ENCODE measurements at regions not wholly inside any gene's neighbourhood (a gene's known extent, or its start where the extent isn't known, plus 50 kb on each side); places are given as distances from the start of the nearest gene placed in this dataset.

DNA sequence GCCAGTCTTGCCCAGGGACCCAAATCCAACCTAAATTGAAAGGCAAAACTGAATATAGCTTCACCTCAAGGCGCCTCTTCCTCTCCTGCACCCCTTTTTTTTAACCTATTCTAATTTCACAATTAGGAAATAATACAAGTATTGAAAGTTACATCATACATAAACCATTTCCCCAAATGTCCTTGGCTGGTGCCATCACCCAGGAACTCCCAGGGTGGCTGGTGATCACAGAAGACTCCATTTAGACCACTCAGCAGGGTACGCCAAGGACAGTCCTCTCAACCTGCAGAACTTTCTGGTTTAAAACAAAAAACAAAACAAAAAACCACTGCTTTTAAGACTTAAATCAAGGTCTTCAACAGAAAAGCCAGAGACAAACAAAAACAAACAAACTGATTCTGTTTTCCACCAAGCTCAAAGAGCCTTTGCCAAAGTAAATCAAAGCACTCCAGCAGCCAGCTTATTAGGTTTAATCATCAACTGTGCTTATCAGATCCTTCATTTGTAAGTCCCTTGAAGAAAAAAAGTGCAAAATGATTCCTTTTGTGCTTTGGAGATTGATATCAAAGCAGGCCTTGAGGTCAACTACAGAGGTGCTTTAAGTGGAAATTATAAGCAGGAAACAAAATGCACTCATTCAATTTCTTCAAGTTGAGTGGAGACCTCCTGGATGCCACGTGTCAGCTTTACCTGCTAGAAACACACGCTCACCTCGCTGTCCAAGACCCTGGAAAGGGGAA is 113.0 kb downstream of the ETS2 start:
- intact Hi-C loops (cut with DNase I) = no loop called here
- no peak for TF ChIP-seq POLR2AphosphoS5 (IDR thresholded peaks at IDR 0.05)
- no peak for TF ChIP-seq POLR2A (IDR thresholded peaks at IDR 0.05)
- no peak for TF ChIP-seq CTCF (IDR thresholded peaks at IDR 0.05)

DNA sequence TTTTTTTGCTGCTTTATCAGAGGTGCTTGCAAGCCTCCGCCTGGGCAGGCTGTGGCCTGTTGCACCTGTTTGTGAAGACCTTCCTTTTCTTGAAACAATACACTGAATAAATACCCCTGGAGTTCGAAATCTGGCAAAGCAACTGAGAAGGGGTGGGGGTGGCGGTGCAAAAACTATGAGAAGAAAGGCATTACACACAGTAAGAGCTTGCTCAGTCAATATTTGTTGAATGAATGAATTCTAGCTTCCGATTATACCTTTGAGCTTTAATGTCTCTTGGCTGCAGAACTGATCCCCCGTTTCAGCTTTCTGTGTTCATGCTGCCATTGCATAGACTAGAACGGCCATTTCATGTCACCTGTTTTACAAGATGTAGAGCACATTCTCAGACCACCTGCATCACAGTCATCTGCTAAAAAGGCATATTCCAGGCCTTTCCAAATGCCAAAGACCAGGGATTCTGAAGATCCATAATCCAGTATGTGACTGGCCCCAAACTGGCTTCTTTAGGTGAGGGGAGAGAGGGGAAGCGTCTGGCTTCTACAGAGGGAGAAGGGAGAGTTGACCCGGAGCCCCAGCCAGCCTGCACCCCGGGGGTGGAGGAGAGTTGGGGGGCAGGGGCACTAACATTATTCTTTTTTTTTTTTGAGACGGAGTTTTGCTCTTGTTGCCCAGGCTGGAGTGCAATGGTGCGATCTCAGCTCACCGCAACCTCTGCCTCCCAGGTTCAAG is 111.5 kb downstream of the ETS2 start:
- H3K4me1 ChIP-seq (replicated peaks) = no peaks in the 10 kb centered on the region
- no peak for TF ChIP-seq CTCF (IDR thresholded peaks at IDR 0.05)
- TF ChIP-seq POLR2AphosphoS5 (IDR thresholded peaks at IDR 0.05) = peak; percentile 85
- no peak for TF ChIP-seq POLR2A (IDR thresholded peaks at IDR 0.05)
- no peaks in the 10 kb centered on the region for H3K27me3 ChIP-seq (replicated peaks; ENCODE audit: insufficient read depth)
- H3K9me3 ChIP-seq = no peaks in the 10 kb centered on the region
- DNase-seq (ENCODE audit: low spot score) = peak; percentile 82
- intact Hi-C loops (cut with DNase I) = no loop called here
- H3K4me3 ChIP-seq = no peak overlapping the region
- WGBS = 57% methylated on average over 12 of the region's 12 CpGs
- H3K36me3 ChIP-seq = no peaks in the 10 kb centered on the region
- peak overlapping the region; percentile 69 to 86 for H3K27ac ChIP-seq

More for the DNA sequence above, 113.0 kb downstream of the ETS2 start:
- no peaks in the 10 kb centered on the region for H3K36me3 ChIP-seq
- 90% methylated on average over 5 of the region's 5 CpGs for WGBS
- no peaks in the 10 kb centered on the region for H3K4me1 ChIP-seq (replicated peaks)
- no peak for DNase-seq (ENCODE audit: low spot score)
- H3K27me3 ChIP-seq (replicated peaks; ENCODE audit: insufficient read depth) = no peaks in the 10 kb centered on the region
- H3K9me3 ChIP-seq = no peaks in the 10 kb centered on the region
- H3K27ac ChIP-seq = peak overlapping the region; percentile 69 to 71
- H3K4me3 ChIP-seq = no peak overlapping the region

DNA sequence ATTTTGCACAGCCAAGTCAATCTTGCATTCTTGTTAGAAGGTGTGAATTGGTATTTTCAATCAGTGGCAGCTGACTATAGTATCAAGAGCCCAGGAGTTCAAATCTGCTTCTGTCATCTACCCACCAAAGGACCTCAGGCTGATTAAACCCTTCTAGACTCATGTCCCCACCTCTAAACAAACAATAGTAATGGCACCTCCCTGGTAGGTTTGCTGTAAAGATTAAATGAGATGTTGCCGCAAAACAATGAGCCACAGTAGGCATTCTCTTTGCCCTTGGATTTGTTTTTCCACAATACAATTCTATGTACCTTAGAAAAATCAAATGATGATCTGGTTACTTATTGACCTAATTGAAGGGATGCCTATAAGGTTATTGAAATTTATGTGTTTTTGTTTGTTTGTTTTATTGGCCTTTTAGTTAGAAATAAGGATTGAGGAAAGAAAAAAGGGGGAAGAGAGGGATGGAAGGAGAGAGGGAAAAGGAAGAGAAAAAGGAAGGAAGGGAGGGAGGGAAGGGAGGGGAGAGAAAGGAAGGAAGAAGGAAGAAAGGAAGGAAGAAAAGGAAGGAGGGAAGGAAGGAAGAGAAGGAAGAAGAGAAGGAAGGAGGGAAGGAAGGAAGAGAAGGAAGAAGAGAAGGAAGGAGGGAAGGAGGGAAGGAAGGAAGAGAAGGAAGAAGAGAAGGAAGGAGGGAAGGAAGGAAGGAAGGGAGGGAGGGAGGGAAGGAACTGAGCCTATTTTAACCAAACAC is 110.7 kb downstream of the ETS2 start:
- 74% methylated on average over 1 of the region's 1 CpG for WGBS
- Histone ChIP-seq H3K27me3 (replicated peaks; ENCODE audit: insufficient read depth) (no peaks in the 10 kb centered on the region), H3K4me1 (replicated peaks) (no peaks in the 10 kb centered on the region), H3K27ac (peak overlapping the region; percentile 69 to 86), H3K36me3 (no peaks in the 10 kb centered on the region), H3K4me3 (no peak overlapping the region), H3K9me3 (no peaks in the 10 kb centered on the region)
- intact Hi-C loops (cut with DNase I) = no loop called here
- TF ChIP-seq CTCF (IDR thresholded peaks at IDR 0.05) (no peak), POLR2A (IDR thresholded peaks at IDR 0.05) (no peak), POLR2AphosphoS5 (IDR thresholded peaks at IDR 0.05) (no peak)
- DNase-seq (ENCODE audit: low spot score) = no peak

DNA sequence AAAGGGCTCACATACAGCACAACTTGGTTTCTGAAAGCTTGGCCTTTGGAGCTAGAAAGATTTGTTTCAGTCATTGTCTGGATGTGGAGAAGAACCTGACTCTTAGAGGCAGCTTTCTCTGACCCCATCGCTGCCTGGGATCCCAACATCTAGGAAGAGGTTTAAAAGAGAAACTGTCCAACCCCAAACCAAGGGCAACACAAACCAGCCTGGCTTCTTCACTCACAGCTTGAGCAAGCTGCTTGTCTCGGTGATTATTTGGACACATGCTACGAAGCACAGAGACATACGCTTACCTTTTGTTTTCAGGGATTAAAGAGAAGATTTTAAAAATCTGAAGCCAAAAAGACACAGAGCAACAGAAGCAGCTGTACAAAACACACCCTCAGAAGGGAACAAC is 109.8 kb downstream of the ETS2 start:
- intact Hi-C loops (cut with DNase I) = no loop called here
- no peaks in the 10 kb centered on the region for H3K4me1 ChIP-seq (replicated peaks)
- H3K9me3 ChIP-seq = no peaks in the 10 kb centered on the region
- 52% methylated on average over 4 of the region's 4 CpGs for WGBS
- no peaks in the 10 kb centered on the region for H3K27me3 ChIP-seq (replicated peaks; ENCODE audit: insufficient read depth)
- H3K4me3 ChIP-seq = no peak overlapping the region
- no peaks in the 10 kb centered on the region for H3K36me3 ChIP-seq
- peak overlapping the region; percentile 69 to 86 for H3K27ac ChIP-seq
- TF ChIP-seq CTCF (IDR thresholded peaks at IDR 0.05) (no peak), POLR2AphosphoS5 (IDR thresholded peaks at IDR 0.05) (no peak), POLR2A (IDR thresholded peaks at IDR 0.05) (no peak)
- no peak for DNase-seq (ENCODE audit: low spot score)

All from prostate gland (tissue), 2 donors.